ENCODE measurements at regions not wholly inside any gene's neighbourhood (a gene's known extent, or its start where the extent isn't known, plus 50 kb on each side); places are given as distances from the start of the nearest gene placed in this dataset.

DNA sequence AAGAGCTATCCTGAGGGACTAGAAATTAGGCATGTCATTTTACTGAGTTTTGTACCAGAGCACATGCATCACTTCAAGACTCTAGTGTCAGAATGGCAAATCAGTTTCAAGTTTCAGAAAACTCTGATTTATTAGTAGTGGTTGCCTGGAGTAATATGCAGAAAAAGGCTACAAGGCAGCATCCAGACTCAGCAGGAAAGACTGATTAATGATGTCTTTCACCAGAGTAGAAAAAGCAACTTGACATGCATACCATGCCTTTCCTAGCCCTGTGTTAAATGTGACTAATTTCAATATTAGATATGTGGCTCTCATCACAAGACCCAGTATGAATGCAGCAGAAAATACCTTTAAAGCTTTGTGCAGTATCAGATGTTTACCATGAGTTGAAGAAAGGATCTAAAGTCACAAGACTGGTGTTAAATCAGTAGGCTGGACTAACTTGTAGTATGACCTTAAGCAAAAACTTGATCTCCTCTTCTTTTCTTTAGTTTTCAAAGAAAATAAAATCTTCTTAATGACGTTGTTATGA, 1251.2 kb upstream of the C9orf72 start:
- TF ChIP-seq, protein P1, sequence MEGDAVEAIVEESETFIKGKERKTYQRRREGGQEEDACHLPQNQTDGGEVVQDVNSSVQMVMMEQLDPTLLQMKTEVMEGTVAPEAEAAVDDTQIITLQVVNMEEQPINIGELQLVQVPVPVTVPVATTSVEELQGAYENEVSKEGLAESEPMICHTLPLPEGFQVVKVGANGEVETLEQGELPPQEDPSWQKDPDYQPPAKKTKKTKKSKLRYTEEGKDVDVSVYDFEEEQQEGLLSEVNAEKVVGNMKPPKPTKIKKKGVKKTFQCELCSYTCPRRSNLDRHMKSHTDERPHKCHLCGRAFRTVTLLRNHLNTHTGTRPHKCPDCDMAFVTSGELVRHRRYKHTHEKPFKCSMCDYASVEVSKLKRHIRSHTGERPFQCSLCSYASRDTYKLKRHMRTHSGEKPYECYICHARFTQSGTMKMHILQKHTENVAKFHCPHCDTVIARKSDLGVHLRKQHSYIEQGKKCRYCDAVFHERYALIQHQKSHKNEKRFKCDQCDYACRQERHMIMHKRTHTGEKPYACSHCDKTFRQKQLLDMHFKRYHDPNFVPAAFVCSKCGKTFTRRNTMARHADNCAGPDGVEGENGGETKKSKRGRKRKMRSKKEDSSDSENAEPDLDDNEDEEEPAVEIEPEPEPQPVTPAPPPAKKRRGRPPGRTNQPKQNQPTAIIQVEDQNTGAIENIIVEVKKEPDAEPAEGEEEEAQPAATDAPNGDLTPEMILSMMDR (IDR thresholded peaks at IDR 0.05), result no peak
- no peak for TF ChIP-seq EZH2 (IDR thresholded peaks at IDR 0.05)

Measured in neural progenitor cell (in vitro differentiated cells).